Mesenchymal stem cell (in vitro differentiated cells and primary cell): ENCODE measurements at regions not wholly inside any gene's neighbourhood (a gene's known extent, or its start where the extent isn't known, plus 50 kb on each side); places are given as distances from the start of the nearest gene placed in this dataset.

Source experiments
- DNase-seq: peaks from one replicate; pipeline ENCODE4 v3.0.0-alpha.2; 2013
- H2AFZ ChIP-seq: one replicate; pipeline ENCODE4 v1.6.1; 2013; ENCODE audit warnings: low read depth, mild to moderate bottlenecking, control low read depth, inconsistent platforms, low read length, moderate library complexity
- H2AK5ac ChIP-seq: 2 replicates; pipeline ENCODE4 v1.6.1; 2013; ENCODE audit warnings: low read length, moderate library complexity, mild to moderate bottlenecking, inconsistent platforms; ENCODE audit not compliant: severe bottlenecking
- H2BK120ac ChIP-seq: one replicate; pipeline ENCODE4 v1.6.1; 2013; ENCODE audit warnings: low read depth, mild to moderate bottlenecking, inconsistent platforms, low read length, moderate library complexity
- H2BK12ac ChIP-seq, 2 experiments: one replicate each; pipeline ENCODE4 v1.6.1; 2013; ENCODE audit warnings: inconsistent platforms in 2 of 2, low read length in 2 of 2, mild to moderate bottlenecking in 2 of 2, moderate library complexity in 2 of 2, control low read depth in 1 of 2
- H2BK15ac ChIP-seq: one replicate; pipeline ENCODE4 v1.6.1; 2013; ENCODE audit warnings: mild to moderate bottlenecking, low read depth, inconsistent platforms; ENCODE audit not compliant: poor library complexity, severe bottlenecking
- H2BK5ac ChIP-seq: 2 replicates; pipeline ENCODE4 v1.6.1; 2013; ENCODE audit warnings: low read depth, mild to moderate bottlenecking, low read length, control low read depth, inconsistent platforms; ENCODE audit not compliant: poor library complexity, severe bottlenecking
- H3K14ac ChIP-seq, 2 experiments: one replicate each; pipeline ENCODE4 v1.6.1; 2013; ENCODE audit warnings: inconsistent platforms in 2 of 2, low read length in 2 of 2, control low read depth in 1 of 2, mild to moderate bottlenecking in 1 of 2, moderate library complexity in 1 of 2
- H3K18ac ChIP-seq, 2 experiments: one replicate each; pipeline ENCODE4 v1.6.1; 2013; ENCODE audit warnings: inconsistent platforms in 2 of 2, low read length in 2 of 2, control low read depth in 1 of 2, low read depth in 1 of 2, mild to moderate bottlenecking in 1 of 2
- H3K23ac ChIP-seq, 2 experiments: one replicate each; pipeline ENCODE4 v1.6.1; 2013; ENCODE audit warnings: inconsistent platforms in 2 of 2, low read length in 2 of 2, mild to moderate bottlenecking in 2 of 2, moderate library complexity in 2 of 2, control low read depth in 1 of 2
- H3K27ac ChIP-seq: 2 replicates; pipeline ENCODE4 v1.5.1; 2013; ENCODE audit warnings: mild to moderate bottlenecking, moderate library complexity, low read length, control low read depth, inconsistent platforms; ENCODE audit not compliant: poor library complexity, severe bottlenecking
- H3K27me3 ChIP-seq, 2 experiments: 2 replicates each; pipeline versions ENCODE4 v1.6.1 to v1.7.0; 2013; ENCODE audit warnings: low read length in 2 of 2, mild to moderate bottlenecking in 2 of 2, moderate library complexity in 2 of 2, control low read depth in 1 of 2, inconsistent platforms in 1 of 2; ENCODE audit not compliant: control insufficient read depth in 1 of 2, insufficient read depth in 1 of 2
- H3K36me3 ChIP-seq, 2 experiments: 2 replicates each; pipeline versions ENCODE4 v1.6.1 to v1.7.0; 2013; ENCODE audit warnings: low read length in 2 of 2, control low read depth in 1 of 2, inconsistent platforms in 1 of 2, low read depth in 1 of 2, mild to moderate bottlenecking in 1 of 2; ENCODE audit not compliant: insufficient read depth in 2 of 2, control insufficient read depth in 1 of 2
- H3K4ac ChIP-seq, 2 experiments: one replicate each; pipeline ENCODE4 v1.6.1; 2013; ENCODE audit warnings: inconsistent platforms in 2 of 2, low read length in 2 of 2, mild to moderate bottlenecking in 2 of 2, moderate library complexity in 2 of 2, control low read depth in 1 of 2, low read depth in 1 of 2
- H3K4me1 ChIP-seq: 2 replicates; pipeline ENCODE4 v1.6.1; 2013; ENCODE audit warnings: low read depth, low read length, control low read depth; ENCODE audit not compliant: control insufficient read depth, insufficient read depth
- H3K4me2 ChIP-seq: 2 replicates; pipeline ENCODE4 v1.6.1; 2013; ENCODE audit warnings: low read length, mild to moderate bottlenecking, inconsistent platforms; ENCODE audit not compliant: poor library complexity, severe bottlenecking
- H3K4me3 ChIP-seq, 2 experiments: 2 replicates each; pipeline versions ENCODE4 v1.5.1 to v1.7.0; 2013; ENCODE audit warnings: low read length in 2 of 2, mild to moderate bottlenecking in 2 of 2, control low read depth in 1 of 2, low read depth in 1 of 2; ENCODE audit not compliant: insufficient read depth in 1 of 2
- H3K79me1 ChIP-seq: replicated peaks from 2 replicates; pipeline ENCODE4 v1.6.1; 2013; ENCODE audit warnings: mild to moderate bottlenecking, control low read depth, low read length, inconsistent platforms; ENCODE audit not compliant: poor library complexity, severe bottlenecking
- H3K9ac ChIP-seq: 2 replicates; pipeline ENCODE4 v1.7.0; 2013; ENCODE audit warnings: mild to moderate bottlenecking, low read length, moderate library complexity
- H3K9me3 ChIP-seq: 2 replicates; pipeline ENCODE4 v1.7.0; 2013; ENCODE audit warnings: mild to moderate bottlenecking, low read length; ENCODE audit not compliant: control insufficient read depth
- H4K8ac ChIP-seq: one replicate; pipeline ENCODE4 v1.6.1; 2013; ENCODE audit warnings: inconsistent platforms, mild to moderate bottlenecking, low read length, moderate library complexity
- H4K91ac ChIP-seq: one replicate; pipeline ENCODE4 v1.6.1; 2013; ENCODE audit warnings: mild to moderate bottlenecking, low read length, inconsistent platforms
- WGBS: methylation state at CpG from one replicate; pipeline ENCODE4 v1.1.7; 2013; ENCODE audit warnings: mixed read lengths; 5-methylcytosine and 5-hydroxymethylcytosine counted together

DNA sequence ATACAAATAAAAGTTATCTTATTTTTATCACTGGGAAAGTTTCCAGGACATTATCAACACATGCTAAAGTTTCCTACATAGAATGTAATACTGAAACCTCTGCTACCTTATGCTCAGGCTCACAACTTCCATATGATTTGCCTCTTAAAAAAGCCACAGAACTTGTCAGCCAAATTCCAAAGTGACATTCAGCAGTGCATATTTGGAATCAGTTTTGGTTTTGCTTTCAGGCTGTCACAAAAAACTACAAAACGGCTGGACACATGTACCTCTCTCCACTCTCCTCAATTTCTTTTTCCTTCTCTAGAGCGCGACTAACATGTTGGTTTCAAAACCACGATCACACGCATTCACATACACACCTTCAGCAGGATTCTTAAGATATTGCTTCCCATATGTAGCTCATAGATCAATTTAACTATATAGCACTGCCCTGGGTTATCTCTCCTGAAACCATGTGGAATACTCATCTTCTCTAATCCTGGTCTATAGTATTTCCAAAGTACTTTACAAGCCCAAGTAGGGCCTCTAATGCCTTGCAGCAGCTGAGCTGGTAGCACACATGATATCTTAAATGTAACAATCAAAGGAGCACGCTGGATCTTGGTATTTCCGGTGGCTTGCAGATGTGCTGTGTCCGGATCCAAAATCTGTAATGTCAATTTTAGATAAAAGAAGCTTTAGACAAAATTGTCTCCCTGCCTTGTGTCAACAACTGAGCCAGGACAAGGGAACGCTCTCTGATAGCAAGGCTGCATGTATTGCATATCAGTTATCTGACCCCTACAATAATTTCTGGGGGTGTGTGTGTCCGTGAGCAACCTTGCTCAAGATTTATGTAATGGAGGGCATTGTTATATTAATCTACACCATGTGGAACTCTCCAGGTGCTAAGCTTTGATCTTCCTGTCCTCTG, 203.2 kb downstream of the DMRT2 start:
- no peaks in the 10 kb centered on the region for H3K27me3 ChIP-seq
- no peak overlapping the region for H3K9ac ChIP-seq
- no peak overlapping the region for H4K8ac ChIP-seq
- no peak overlapping the region for H3K4me2 ChIP-seq
- H2AFZ ChIP-seq = no peak overlapping the region
- H2BK5ac ChIP-seq = no peak overlapping the region
- peak overlapping the region in 1 of 2 experiments; percentile 28 for H3K4me3 ChIP-seq
- H3K9me3 ChIP-seq = no peaks in the 10 kb centered on the region
- no peak overlapping the region for H2BK120ac ChIP-seq
- no peaks in the 10 kb centered on the region for H3K4me1 ChIP-seq
- H2AK5ac ChIP-seq = no peak overlapping the region
- no peak overlapping the region for H4K91ac ChIP-seq
- no peak overlapping the region for H3K18ac ChIP-seq
- no peak overlapping the region for H3K27ac ChIP-seq
- H2BK15ac ChIP-seq = no peak overlapping the region
- no peak overlapping the region for H3K4ac ChIP-seq
- no peaks in the 10 kb centered on the region for H3K36me3 ChIP-seq
- H2BK12ac ChIP-seq = no peak overlapping the region
- H3K79me1 ChIP-seq = no peaks in the 10 kb centered on the region
- H3K23ac ChIP-seq = no peak overlapping the region
- 61% methylated on average over 9 of the region's 10 CpGs for WGBS
- no peak for DNase-seq
- no peak overlapping the region for H3K14ac ChIP-seq

DNA sequence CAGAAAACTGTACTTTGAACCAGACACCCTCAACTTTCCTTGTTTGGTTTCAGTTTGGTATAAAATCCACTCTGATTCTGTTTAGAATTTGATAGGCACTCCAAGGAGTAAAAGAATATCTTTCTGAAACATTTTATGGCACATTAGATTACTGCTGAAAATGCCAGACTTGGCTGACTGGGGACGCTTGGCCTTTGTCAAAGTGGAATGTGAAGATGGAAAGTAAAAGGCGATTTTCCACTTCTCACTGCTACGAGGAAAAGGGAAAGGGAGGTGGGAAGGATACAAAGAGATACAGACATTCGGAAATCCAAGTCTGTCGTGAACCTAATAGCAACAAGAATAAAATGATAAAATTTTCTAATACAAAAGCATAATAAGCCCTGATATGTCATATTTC, 203.9 kb downstream of the DMRT2 start:
- H3K14ac ChIP-seq = no peak overlapping the region
- H3K4me3 ChIP-seq = no peak overlapping the region
- H3K27me3 ChIP-seq = no peaks in the 10 kb centered on the region
- no peak overlapping the region for H4K8ac ChIP-seq
- no peak overlapping the region for H2AK5ac ChIP-seq
- H3K4me1 ChIP-seq = no peaks in the 10 kb centered on the region
- no peak overlapping the region for H2BK12ac ChIP-seq
- no peak overlapping the region for H3K18ac ChIP-seq
- H2BK15ac ChIP-seq = no peak overlapping the region
- H4K91ac ChIP-seq = no peak overlapping the region
- no peak overlapping the region for H3K23ac ChIP-seq
- no peak overlapping the region for H3K27ac ChIP-seq
- DNase-seq = no peak
- no peak overlapping the region for H2BK5ac ChIP-seq
- H2AFZ ChIP-seq = no peak overlapping the region
- H3K79me1 ChIP-seq = no peaks in the 10 kb centered on the region
- H3K4me2 ChIP-seq = no peak overlapping the region
- H3K9ac ChIP-seq = no peak overlapping the region
- no peak overlapping the region for H2BK120ac ChIP-seq
- WGBS = 38% methylated on average over 2 of the region's 5 CpGs
- H3K36me3 ChIP-seq = no peaks in the 10 kb centered on the region
- no peak overlapping the region for H3K4ac ChIP-seq
- H3K9me3 ChIP-seq = no peaks in the 10 kb centered on the region

DNA sequence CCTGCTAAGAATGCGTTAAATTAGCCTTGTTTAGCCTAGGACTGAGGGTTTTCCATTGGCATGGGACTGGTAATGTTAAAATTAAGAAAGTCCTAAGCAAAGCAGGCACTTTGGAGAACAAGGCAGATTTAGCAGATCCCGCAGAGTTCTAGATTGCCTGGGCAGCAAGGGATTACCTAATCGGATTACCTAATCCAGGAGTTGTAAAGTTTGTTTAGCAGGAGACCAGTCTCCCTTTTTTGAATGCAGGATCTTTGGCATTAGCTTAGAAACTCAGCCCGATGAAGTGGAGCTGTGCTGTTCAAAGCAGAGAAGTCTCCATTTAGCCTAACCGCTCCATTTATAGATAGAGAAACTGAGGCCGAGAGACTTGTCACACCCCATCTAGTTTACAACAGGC, 206.0 kb downstream of the DMRT2 start:
- 81% methylated on average over 6 of the region's 6 CpGs for WGBS
- Histone ChIP-seq H3K4me2 (no peak overlapping the region), H4K91ac (no peak overlapping the region)

DNA sequence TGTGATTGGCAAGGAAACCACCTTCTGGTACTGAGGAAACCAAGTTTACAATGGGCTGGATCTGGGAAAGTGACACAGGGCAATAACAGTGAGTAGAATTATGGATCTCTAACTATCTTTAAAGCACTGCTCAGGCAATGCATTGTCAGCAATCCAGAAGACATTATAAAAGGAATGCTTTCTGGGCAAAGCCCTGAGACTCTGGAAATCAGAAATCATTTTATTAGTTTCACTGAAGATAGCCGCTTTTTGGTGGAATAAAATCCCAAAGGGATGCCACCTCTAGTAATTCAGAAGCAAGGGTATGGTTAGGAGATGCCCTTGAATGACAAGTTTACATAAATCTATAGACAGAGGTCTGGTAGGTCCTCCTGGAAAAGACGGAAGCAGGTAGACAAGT, 211.1 kb downstream of the DMRT2 start:
- H4K91ac ChIP-seq = no peak overlapping the region
- H3K36me3 ChIP-seq = no peaks in the 10 kb centered on the region
- no peak overlapping the region for H3K4me3 ChIP-seq
- H3K27ac ChIP-seq = no peak overlapping the region
- H3K4ac ChIP-seq = no peak overlapping the region
- no peak overlapping the region for H3K14ac ChIP-seq
- H2BK120ac ChIP-seq = no peak overlapping the region
- no peak overlapping the region for H3K18ac ChIP-seq
- DNase-seq = no peak
- H3K9me3 ChIP-seq = no peaks in the 10 kb centered on the region
- H3K9ac ChIP-seq = no peak overlapping the region
- H2AK5ac ChIP-seq = no peak overlapping the region
- H2BK5ac ChIP-seq = no peak overlapping the region
- H3K27me3 ChIP-seq = no peaks in the 10 kb centered on the region
- no peak overlapping the region for H2BK12ac ChIP-seq
- H3K79me1 ChIP-seq = no peaks in the 10 kb centered on the region
- WGBS = 16% methylated on average over 1 of the region's 2 CpGs
- no peaks in the 10 kb centered on the region for H3K4me1 ChIP-seq
- no peak overlapping the region for H4K8ac ChIP-seq
- no peak overlapping the region for H3K23ac ChIP-seq
- no peak overlapping the region for H2BK15ac ChIP-seq
- H2AFZ ChIP-seq = no peak overlapping the region
- no peak overlapping the region for H3K4me2 ChIP-seq

More for the DNA sequence above, 206.0 kb downstream of the DMRT2 start:
- Histone ChIP-seq H4K8ac (no peak overlapping the region), H3K4ac (no peak overlapping the region), H3K4me3 (no peak overlapping the region), H3K23ac (no peak overlapping the region), H3K9me3 (no peaks in the 10 kb centered on the region), H2BK15ac (no peak overlapping the region), H3K14ac (no peak overlapping the region), H3K36me3 (no peaks in the 10 kb centered on the region), H2AK5ac (no peak overlapping the region), H3K27me3 (no peaks in the 10 kb centered on the region), H2AFZ (no peak overlapping the region), H2BK5ac (no peak overlapping the region), H3K4me1 (no peaks in the 10 kb centered on the region), H3K27ac (no peak overlapping the region), H2BK120ac (no peak overlapping the region), H3K18ac (no peak overlapping the region), H2BK12ac (no peak overlapping the region), H3K9ac (no peak overlapping the region), H3K79me1 (no peaks in the 10 kb centered on the region)
- no peak for DNase-seq
